HCT116 (cell line): ENCODE measurements at regions not wholly inside any gene's neighbourhood (a gene's known extent, or its start where the extent isn't known, plus 50 kb on each side); places are given as distances from the start of the nearest gene placed in this dataset.

ENCODE experiments used
- ATAC-seq: fragments of 200-7000 bp; cut with Tn5 transposase; 2 replicates; pipeline ENCODE4 v1.9.1; 2020; ENCODE audit warnings: mild to moderate bottlenecking, moderate library complexity
- BruUV-seq: library from RNA; stranded (reverse); fragments of 400-500 nt; replicated peaks from 2 replicates; lab custom pipeline; 2021; lab: Mats Ljungman, UMichigan
- CTCF ChIA-PET: fragments of 300-600 bp; sonication (Branson Sonifier 250); formaldehyde crosslinking; loops from one replicate; lab custom pipeline; 2021; ENCODE audit warnings: antibody characterized with exemption; lab: Charles Lee
- POLR2A ChIA-PET: fragments of 300-600, 350-600 bp; sonication (Branson Sonifier 250); formaldehyde crosslinking; loops from one replicate; lab custom pipeline; 2021; ENCODE audit warnings: antibody characterized with exemption; lab: Charles Lee
- RAD21 ChIA-PET, 2 experiments: fragments of 300-600 bp; sonication (Branson Sonifier 250); formaldehyde crosslinking; loops; one replicate each; lab custom pipeline; 2023; ENCODE audit warnings: low total read pairs in 2 of 2; ENCODE audit not compliant: uncharacterized antibody in 2 of 2, unreplicated experiment in 2 of 2, low non-redundant PET in 1 of 2; lab: Charles Lee
- DNase-seq: peaks from one replicate; pipeline ENCODE4 v3.0.0-alpha.2; 2010; ENCODE audit warnings: low read depth, low spot score
- H2AFZ ChIP-seq: fragments of 200-600 bp; shearing (Covaris generic), sonication (generic); 2 replicates; pipeline ENCODE4 v1.6.1; 2017; ENCODE audit warnings: low read depth, mixed run types, mixed read lengths, antibody characterized with exemption, low read length; ENCODE audit not compliant: poor library complexity, severe bottlenecking
- H3K27ac ChIP-seq: 2 replicates; pipeline ENCODE4 v1.5.1; 2012; ENCODE audit warnings: low read depth, low read length
- H3K27me3 ChIP-seq: fragments of 200-600 bp; sonication (generic); 2 replicates; pipeline ENCODE4 v1.6.1; 2016; ENCODE audit warnings: mixed run types, low read length, mixed read lengths; ENCODE audit not compliant: insufficient read depth
- H3K36me3 ChIP-seq, 2 experiments: fragments of 200-500 bp in 1 of 2; fragments of 200-600 bp in 1 of 2; sonication (Bioruptor generic) in 1 of 2; sonication (generic) in 1 of 2; 2 replicates each; pipeline versions ENCODE4 v1.5.1 to v1.6.1; 2014 to 2016; ENCODE audit warnings: low read length in 2 of 2, inconsistent platforms in 1 of 2, mixed read lengths in 1 of 2, mixed run types in 1 of 2; ENCODE audit not compliant: insufficient read depth in 2 of 2, control insufficient read depth in 1 of 2
- H3K4me1 ChIP-seq, 2 experiments: fragments of 200-600 bp in 1 of 2; sonication (generic) in 1 of 2; 2 replicates each; pipeline versions ENCODE4 v1.5.1 to v1.6.1; 2012 to 2017; ENCODE audit warnings: low read length in 2 of 2, inconsistent platforms in 1 of 2, mild to moderate bottlenecking in 1 of 2, mixed read lengths in 1 of 2, mixed run types in 1 of 2, moderate library complexity in 1 of 2; ENCODE audit not compliant: insufficient read depth in 2 of 2, control insufficient read depth in 1 of 2
- H3K4me2 ChIP-seq: fragments of 200-600 bp; sonication (generic); 2 replicates; pipeline ENCODE4 v1.6.1; 2017; ENCODE audit warnings: mixed run types, low read length, mixed read lengths
- H3K4me3 ChIP-seq, 2 experiments: fragments of 200-600 bp in 1 of 2; sonication (generic) in 1 of 2; replicated peaks in 1 of 2; 2 replicates each; pipeline ENCODE4 v1.5.1; 2011 to 2016; ENCODE audit warnings: low read length in 2 of 2, control low read depth in 1 of 2, low read depth in 1 of 2, mild to moderate bottlenecking in 1 of 2, mixed read lengths in 1 of 2, mixed run types in 1 of 2
- H3K79me2 ChIP-seq: fragments of 200-600 bp; sonication (generic); 2 replicates; pipeline ENCODE4 v1.6.1; 2017; ENCODE audit warnings: mild to moderate bottlenecking, mixed run types, low read length, moderate library complexity, mixed read lengths; ENCODE audit not compliant: insufficient read depth
- H3K9ac ChIP-seq: fragments of 200-600 bp; sonication (generic); 2 replicates; pipeline ENCODE4 v1.6.1; 2016; ENCODE audit warnings: low read length, mixed read lengths
- H3K9me2 ChIP-seq: fragments of 200-600 bp; sonication (generic), shearing (Covaris generic); 2 replicates; pipeline ENCODE4 v1.6.1; 2017; ENCODE audit warnings: mixed run types, mild to moderate bottlenecking, moderate library complexity; ENCODE audit not compliant: insufficient read depth
- H3K9me3 ChIP-seq, 2 experiments: fragments of 200-500 bp in 1 of 2; fragments of 200-600 bp in 1 of 2; sonication (Bioruptor generic) in 1 of 2; sonication (generic) in 1 of 2; 2 replicates each; pipeline ENCODE4 v1.6.1; 2014 to 2017; ENCODE audit warnings: low read length in 2 of 2, mixed read lengths in 2 of 2, inconsistent platforms in 1 of 2, low read depth in 1 of 2, mild to moderate bottlenecking in 1 of 2, mixed run types in 1 of 2, moderate library complexity in 1 of 2; ENCODE audit not compliant: control insufficient read depth in 1 of 2, insufficient read depth in 1 of 2
- H4K20me1 ChIP-seq: fragments of 200-600 bp; sonication (generic), shearing (Covaris generic); 2 replicates; pipeline ENCODE4 v1.6.1; 2017; ENCODE audit warnings: mixed run types, mild to moderate bottlenecking, moderate library complexity; ENCODE audit not compliant: insufficient read depth
- CBX3 ChIP-seq: IDR thresholded peaks from 2 replicates; pipeline ENCODE4 v1.6.1; 2012; ENCODE audit warnings: low read depth
- CEBPB ChIP-seq: IDR thresholded peaks from 2 replicates; pipeline ENCODE4 v1.6.1; 2012; ENCODE audit warnings: low read depth
- CTCF ChIP-seq, 3 experiments: fragments of 200-600 bp in 1 of 3; sonication (generic) in 1 of 3; IDR thresholded peaks in 2 of 3; conservative IDR thresholded peaks in 1 of 3; 2 replicates each; pipeline ENCODE4 v1.5.1; 2012 to 2017; ENCODE audit warnings: low read depth in 2 of 3, low read length in 2 of 3, antibody characterized with exemption in 1 of 3, borderline replicate concordance in 1 of 3, control low read depth in 1 of 3, mild to moderate bottlenecking in 1 of 3, mixed read lengths in 1 of 3, mixed run types in 1 of 3, moderate library complexity in 1 of 3; ENCODE audit not compliant: insufficient read depth in 1 of 3
- EGR1 ChIP-seq: IDR thresholded peaks from 2 replicates; pipeline ENCODE4 v1.6.1; 2012; ENCODE audit warnings: low read depth
- ELF1 ChIP-seq: IDR thresholded peaks from 2 replicates; pipeline ENCODE4 v1.6.1; 2012; ENCODE audit warnings: low read depth, borderline replicate concordance
- EZH2phosphoT487 ChIP-seq: fragments of 200-600 bp; IDR thresholded peaks from 2 replicates; pipeline ENCODE4 v1.6.1; 2018; ENCODE audit warnings: antibody characterized with exemption, borderline replicate concordance
- FOSL1 ChIP-seq: IDR thresholded peaks from 2 replicates; pipeline ENCODE4 v1.6.1; 2012; ENCODE audit warnings: low read depth
- JUND ChIP-seq: IDR thresholded peaks from 2 replicates; pipeline ENCODE4 v1.6.1; 2012
- POLR2A ChIP-seq: IDR thresholded peaks from 2 replicates; pipeline ENCODE4 v1.7.0; 2011; ENCODE audit warnings: borderline replicate concordance; ENCODE audit not compliant: insufficient read depth, insufficient read length; ENCODE audit errors: extremely low read depth
- POLR2AphosphoS5 ChIP-seq: IDR thresholded peaks from 2 replicates; pipeline ENCODE4 v1.6.1; 2011; ENCODE audit warnings: mild to moderate bottlenecking, low read depth, low read length, moderate library complexity
- RAD21 ChIP-seq: IDR thresholded peaks from 2 replicates; pipeline ENCODE4 v1.6.1; 2012; ENCODE audit warnings: low read depth, mild to moderate bottlenecking
- REST ChIP-seq: IDR thresholded peaks from 2 replicates; pipeline ENCODE4 v1.6.1; 2012; ENCODE audit warnings: low read depth
- SIN3A ChIP-seq: IDR thresholded peaks from 2 replicates; pipeline ENCODE4 v1.6.1; 2012; ENCODE audit warnings: low read depth
- SP1 ChIP-seq: IDR thresholded peaks from 2 replicates; pipeline ENCODE4 v1.6.1; 2012; ENCODE audit warnings: low read depth
- SRF ChIP-seq: IDR thresholded peaks from 2 replicates; pipeline ENCODE4 v1.6.1; 2012; ENCODE audit warnings: low read depth
- ZBTB33 ChIP-seq: IDR thresholded peaks from 2 replicates; pipeline ENCODE4 v1.6.1; 2011; ENCODE audit warnings: mild to moderate bottlenecking, low read length, moderate library complexity; ENCODE audit not compliant: insufficient replicate concordance; ENCODE audit errors: extremely low read depth
- ZFX ChIP-seq: fragments of 450-650 bp; IDR thresholded peaks from 2 replicates; pipeline ENCODE4 v1.6.1; 2017
- ZNF274 ChIP-seq: fragments of 200-500 bp; sonication (Bioruptor generic); IDR thresholded peaks from 2 replicates; pipeline ENCODE4 v1.6.1; 2014; ENCODE audit warnings: mild to moderate bottlenecking, low read depth, low read length, inconsistent platforms
- intact Hi-C: fragments of 100-400 bp; cut with micrococcal nuclease; formaldehyde crosslinking; loops from 2 replicates; pipeline ENCODE4 v1.10.0; 2022
- TF ChIP-seq, protein P1 (sequence below): IDR thresholded peaks from 2 replicates; pipeline ENCODE4 v1.6.1; 2012

- no peak overlapping the region for H3K4me2 ChIP-seq
- ATAC-seq, result no peak
- intact Hi-C loops, result no loop called here
These were observed 75.3 kb upstream of the MGAT4C start for GRCh38 chr12:86331457-86331856.

More at GRCh38 chr12:86331457-86331856, 75.3 kb upstream of the MGAT4C start:
- H3K27me3 ChIP-seq, result no peaks in the 10 kb centered on the region
- no peak overlapping the region for H3K9ac ChIP-seq
- H2AFZ ChIP-seq, result no peak overlapping the region
- POLR2A ChIA-PET, result no interaction called here
- BruUV-seq, result no TSS peak
- H4K20me1 ChIP-seq, result no peaks in the 10 kb centered on the region
- H3K4me1 ChIP-seq, result no peaks in the 10 kb centered on the region
- CTCF ChIA-PET, result no interaction called here
- RAD21 ChIA-PET, result no interaction called here
- no peak overlapping the region for H3K4me3 ChIP-seq
- H3K9me2 ChIP-seq, result no peaks in the 10 kb centered on the region
- H3K79me2 ChIP-seq, result no peaks in the 10 kb centered on the region
- no peaks in the 10 kb centered on the region for H3K9me3 ChIP-seq
- H3K36me3 ChIP-seq, result no peaks in the 10 kb centered on the region
- no peak overlapping the region for H3K27ac ChIP-seq
- TF ChIP-seq JUND (no peak), EGR1 (no peak), SP1 (no peak), ZFX (no peak), REST (no peak), CBX3 (no peak), ZBTB33 (no peak), ZNF274 (no peak), FOSL1 (no peak), SRF (no peak), EZH2phosphoT487 (no peak), SIN3A (no peak), ELF1 (no peak), POLR2A (no peak), CTCF (IDR thresholded peaks at IDR 0.05 in 2 of 3, conservative IDR thresholded peaks at IDR 0.05 in 1 of 3; ENCODE audit: borderline replicate concordance in 1 of 3, insufficient read depth in 1 of 3, low read depth in 2 of 3, low read length in 2 of 3) (no peak), RAD21 (no peak), CEBPB (no peak), POLR2AphosphoS5 (no peak)
- TF ChIP-seq, protein P1, sequence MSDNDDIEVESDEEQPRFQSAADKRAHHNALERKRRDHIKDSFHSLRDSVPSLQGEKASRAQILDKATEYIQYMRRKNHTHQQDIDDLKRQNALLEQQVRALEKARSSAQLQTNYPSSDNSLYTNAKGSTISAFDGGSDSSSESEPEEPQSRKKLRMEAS, result no peak
- TF ChIP-seq, all 23 proteins: peak for 0
- no peak for DNase-seq
